IMR-90 (cell line): ENCODE measurements at regions not wholly inside any gene's neighbourhood (a gene's known extent, or its start where the extent isn't known, plus 50 kb on each side); places are given as distances from the start of the nearest gene placed in this dataset.

Source experiments
- ATAC-seq: fragments of 200-7000 bp; cut with Tn5 transposase; 2 replicates; pipeline ENCODE4 v1.9.1; 2020; ENCODE audit warnings: low read depth, mild to moderate bottlenecking, moderate library complexity
- BruUV-seq: library from RNA; stranded (reverse); fragments of 400-500 nt; replicated peaks from 2 replicates; lab custom pipeline; 2021; lab: Mats Ljungman, UMichigan
- CTCF ChIA-PET: fragments of 300-600 bp; formaldehyde crosslinking; extraction: SDS; loops from one replicate; lab custom pipeline; 2021; ENCODE audit warnings: antibody characterized with exemption; lab: Yijun Ruan, JAX
- POLR2A ChIA-PET: fragments of 300-600 bp; sonication (Branson Sonifier 250); formaldehyde crosslinking; loops from one replicate; lab custom pipeline; 2022; ENCODE audit warnings: antibody characterized with exemption; ENCODE audit not compliant: unreplicated experiment; lab: Charles Lee
- DNase-seq: peaks from one replicate; pipeline ENCODE4 v3.0.0; 2013
- H2AFZ ChIP-seq: replicated peaks from 2 replicates; pipeline ENCODE3; 2013; ENCODE audit warnings: low read length, mild to moderate bottlenecking; ENCODE audit not compliant: poor library complexity
- H2AK5ac ChIP-seq: 2 replicates; pipeline ENCODE4 v1.6.1; 2013; ENCODE audit warnings: low read depth, low read length, inconsistent platforms
- H2AK9ac ChIP-seq: replicated peaks from 2 replicates; pipeline ENCODE3; 2013; ENCODE audit warnings: mild to moderate bottlenecking, low read depth, low read length, moderate library complexity; ENCODE audit not compliant: poor library complexity
- H2BK120ac ChIP-seq: 2 replicates; pipeline ENCODE4 v1.6.1; 2013; ENCODE audit warnings: low read depth, low read length, inconsistent platforms
- H2BK15ac ChIP-seq: 3 replicates; pipeline ENCODE4 v1.6.1; 2013; ENCODE audit warnings: low read depth, low read length, inconsistent platforms
- H2BK20ac ChIP-seq: 2 replicates; pipeline ENCODE4 v1.6.1; 2013; ENCODE audit warnings: low read depth, mild to moderate bottlenecking, inconsistent platforms, low read length, moderate library complexity
- H2BK5ac ChIP-seq: 2 replicates; pipeline ENCODE4 v1.6.1; 2013; ENCODE audit warnings: mild to moderate bottlenecking, low read depth, low read length, inconsistent platforms; ENCODE audit not compliant: poor library complexity, severe bottlenecking
- H3K14ac ChIP-seq: replicated peaks from 2 replicates; pipeline ENCODE4 v1.6.1; 2013; ENCODE audit warnings: low read depth, low read length, inconsistent platforms
- H3K18ac ChIP-seq: 2 replicates; pipeline ENCODE4 v1.6.1; 2013; ENCODE audit warnings: low read depth, low read length, control low read depth
- H3K23ac ChIP-seq: 2 replicates; pipeline ENCODE4 v1.6.1; 2013; ENCODE audit warnings: low read depth, low read length, inconsistent platforms
- H3K27ac ChIP-seq: 2 replicates; pipeline ENCODE4 v1.5.1; 2013; ENCODE audit warnings: mild to moderate bottlenecking, control low read depth, low read length; ENCODE audit not compliant: insufficient read depth
- H3K27me3 ChIP-seq: 2 replicates; pipeline ENCODE4 v1.6.1; 2013; ENCODE audit warnings: low read length; ENCODE audit not compliant: control insufficient read depth, insufficient read depth
- H3K36me3 ChIP-seq: 2 replicates; pipeline ENCODE4 v1.6.1; 2013; ENCODE audit warnings: low read length, mixed read lengths; ENCODE audit not compliant: control insufficient read depth, insufficient read depth
- H3K4ac ChIP-seq: 2 replicates; pipeline ENCODE4 v1.6.1; 2013; ENCODE audit warnings: low read depth, low read length, inconsistent platforms
- H3K4me1 ChIP-seq: 2 replicates; pipeline ENCODE4 v1.6.1; 2013; ENCODE audit warnings: low read length, mixed read lengths; ENCODE audit not compliant: control insufficient read depth, insufficient read depth
- H3K4me2 ChIP-seq: 2 replicates; pipeline ENCODE4 v1.6.1; 2013; ENCODE audit warnings: low read depth, mild to moderate bottlenecking, control low read depth, low read length, moderate library complexity
- H3K4me3 ChIP-seq: 2 replicates; pipeline ENCODE4 v1.5.1; 2013; ENCODE audit warnings: low read depth, mild to moderate bottlenecking, control low read depth, low read length, moderate library complexity; ENCODE audit not compliant: insufficient read depth
- H3K56ac ChIP-seq: 2 replicates; pipeline ENCODE4 v1.6.1; 2013; ENCODE audit warnings: low read length, inconsistent platforms; ENCODE audit not compliant: insufficient read depth; ENCODE audit errors: extremely low read depth
- H3K79me1 ChIP-seq, 2 experiments: 2 replicates each; pipeline ENCODE4 v1.6.1; 2013; ENCODE audit warnings: low read length in 2 of 2, inconsistent platforms in 1 of 2, low read depth in 1 of 2
- H3K9ac ChIP-seq: 2 replicates; pipeline ENCODE4 v1.6.1; 2013; ENCODE audit warnings: low read depth, low read length, control low read depth
- H3K9me1 ChIP-seq: 2 replicates; pipeline ENCODE4 v1.6.1; 2013; ENCODE audit warnings: low read length, inconsistent platforms; ENCODE audit not compliant: insufficient read depth
- H3K9me3 ChIP-seq: 2 replicates; pipeline ENCODE4 v1.6.1; 2013; ENCODE audit warnings: low read length; ENCODE audit not compliant: control insufficient read depth, insufficient read depth
- H4K20me1 ChIP-seq: 2 replicates; pipeline ENCODE4 v1.6.1; 2013; ENCODE audit warnings: low read length, inconsistent platforms; ENCODE audit not compliant: insufficient read depth
- H4K5ac ChIP-seq: 2 replicates; pipeline ENCODE4 v1.6.1; 2013; ENCODE audit warnings: mild to moderate bottlenecking, low read depth, low read length, control low read depth
- H4K8ac ChIP-seq, 2 experiments: 2 replicates each; pipeline ENCODE4 v1.6.1; 2013; ENCODE audit warnings: low read depth in 2 of 2, low read length in 2 of 2, control low read depth in 1 of 2, inconsistent platforms in 1 of 2
- H4K91ac ChIP-seq: 2 replicates; pipeline ENCODE4 v1.6.1; 2013; ENCODE audit warnings: low read depth, low read length, inconsistent platforms; ENCODE audit not compliant: insufficient read depth
- MXI1 ChIP-seq: IDR thresholded peaks from 2 replicates; pipeline ENCODE4 v1.6.1; 2012; ENCODE audit warnings: low read depth, mild to moderate bottlenecking, low read length, moderate library complexity, borderline replicate concordance
- RAD21 ChIP-seq: IDR thresholded peaks from 2 replicates; pipeline ENCODE4 v1.6.1; 2012; ENCODE audit warnings: low read length, improper control_type of control experiment
- RCOR1 ChIP-seq: IDR thresholded peaks from 2 replicates; pipeline ENCODE4 v1.6.1; 2012; ENCODE audit warnings: mild to moderate bottlenecking, low read length, improper control_type of control experiment; ENCODE audit not compliant: insufficient replicate concordance
- WGBS, 2 experiments: methylation state at CpG; one replicate each; pipeline versions ENCODE4 v1.1.5 to v1.1.7; 2013; ENCODE audit warnings: missing lambda C conversion rate in 2 of 2; ENCODE audit not compliant: insufficient read length in 1 of 2; ENCODE audit errors: extremely low coverage in 2 of 2; 5-methylcytosine and 5-hydroxymethylcytosine counted together
- dilution Hi-C: fragments of 300-500 bp; cut with HindIII; formaldehyde crosslinking; loops from one replicate; pipeline ENCODE4 v1.14.3; 2018; ENCODE audit warnings: low sequenced_read_pairs; ENCODE audit not compliant: unreplicated experiment
- in situ Hi-C: fragments of 300-500 bp; cut with MboI; formaldehyde crosslinking; loops from 3 replicates; pipeline ENCODE4 v1.14.3; 2019; ENCODE audit warnings: low sequenced_read_pairs, inconsistent platforms, mixed read lengths
- intact Hi-C: fragments of 100-400 bp; cut with micrococcal nuclease; formaldehyde crosslinking; loops from 2 replicates; pipeline ENCODE4 v1.10.0; 2022
- TF ChIP-seq, protein P1 (sequence below): fragments of 150-350 bp; IDR thresholded peaks from 2 replicates; pipeline ENCODE4 v1.6.1; 2017; ENCODE audit warnings: mild to moderate bottlenecking, antibody characterized with exemption, low read length, low read depth

- CTCF ChIA-PET = no interaction called here
- intact Hi-C loops = no loop called here
- POLR2A ChIA-PET = no interaction called here
Measured at GRCh38 chr3:109563149-109563548, 225.8 kb upstream of the DPPA4 start.

More at GRCh38 chr3:109563149-109563548, 225.8 kb upstream of the DPPA4 start:
- no CpG with 5 or more reads among the region's 7 CpGs for WGBS, 2 experiments
- Histone ChIP-seq H2AK5ac (no peak overlapping the region), H2BK15ac (no peak overlapping the region), H3K36me3 (no peaks in the 10 kb centered on the region), H4K91ac (no peak overlapping the region), H2BK120ac (no peak overlapping the region), H3K4me3 (no peak overlapping the region), H3K4me1 (no peaks in the 10 kb centered on the region), H3K79me1 (no peaks in the 10 kb centered on the region), H3K9me3 (peaks cover 5% of the 10 kb centered on the region), H2BK5ac (no peak overlapping the region), H4K5ac (no peak overlapping the region), H2AK9ac (no peak overlapping the region), H2AFZ (no peak overlapping the region), H4K8ac (no peak overlapping the region; a peak in 1 of 4 replicates), H3K23ac (no peak overlapping the region), H3K27ac (no peak overlapping the region), H4K20me1 (no peaks in the 10 kb centered on the region), H3K9me1 (no peaks in the 10 kb centered on the region), H3K14ac (no peak overlapping the region), H3K9ac (no peak overlapping the region), H3K18ac (no peak overlapping the region), H3K56ac (no peak overlapping the region), H3K27me3 (no peaks in the 10 kb centered on the region), H3K4ac (no peak overlapping the region), H3K4me2 (no peak overlapping the region), H2BK20ac (no peak overlapping the region)
- ATAC-seq = no peak
- in situ Hi-C loops = no loop called here
- no TSS peak for BruUV-seq
- dilution Hi-C loops = no loop called here
- DNase-seq = no peak
- TF ChIP-seq RCOR1 (no peak), MXI1 (no peak), RAD21 (no peak)
- TF ChIP-seq, protein P1, sequence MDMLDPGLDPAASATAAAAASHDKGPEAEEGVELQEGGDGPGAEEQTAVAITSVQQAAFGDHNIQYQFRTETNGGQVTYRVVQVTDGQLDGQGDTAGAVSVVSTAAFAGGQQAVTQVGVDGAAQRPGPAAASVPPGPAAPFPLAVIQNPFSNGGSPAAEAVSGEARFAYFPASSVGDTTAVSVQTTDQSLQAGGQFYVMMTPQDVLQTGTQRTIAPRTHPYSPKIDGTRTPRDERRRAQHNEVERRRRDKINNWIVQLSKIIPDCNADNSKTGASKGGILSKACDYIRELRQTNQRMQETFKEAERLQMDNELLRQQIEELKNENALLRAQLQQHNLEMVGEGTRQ = no peak
